ENCODE measurements at regions not wholly inside any gene's neighbourhood (a gene's known extent, or its start where the extent isn't known, plus 50 kb on each side); places are given as distances from the start of the nearest gene placed in this dataset.
"Not testable (repeated sequence)": the region's sequence is repeated elsewhere in the genome, so short reads cannot be mapped to it uniquely, and the experiment has no call there.

DNA sequence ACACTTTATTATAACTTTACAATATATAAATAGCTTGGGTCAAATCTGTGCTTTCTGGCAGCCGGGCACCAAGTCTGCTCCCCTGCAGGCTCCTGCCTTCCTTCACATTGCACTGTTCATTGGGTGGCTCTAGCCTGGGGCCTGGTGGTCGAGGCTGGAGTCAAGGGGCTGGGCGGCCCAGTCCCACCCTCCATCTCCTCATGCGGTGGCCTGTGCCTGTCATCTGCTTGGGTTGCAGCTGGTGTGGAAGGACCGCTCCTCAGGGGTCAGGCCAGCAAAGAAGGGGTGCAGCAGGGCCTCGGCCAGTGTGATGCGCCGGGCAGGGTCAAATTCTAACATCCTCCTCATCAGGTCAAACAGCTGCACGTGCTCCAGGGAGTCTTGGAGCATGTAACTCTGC lies 106.7 kb upstream of the SLC24A2 start:
- not testable (repeated sequence) for DNase-seq (ENCODE audit: low read depth in 2 of 3, low spot score in 1 of 3)

- DNase-seq (ENCODE audit: low read depth in 2 of 3, low spot score in 1 of 3) = no peak
Measured at GRCh38 chr9:19895006-19895405, 106.2 kb upstream of the SLC24A2 start.

- DNase-seq (ENCODE audit: low read depth in 2 of 3, low spot score in 1 of 3) = no peak
Measured at GRCh38 chr9:19885608-19886007, 96.8 kb upstream of the SLC24A2 start.

DNA sequence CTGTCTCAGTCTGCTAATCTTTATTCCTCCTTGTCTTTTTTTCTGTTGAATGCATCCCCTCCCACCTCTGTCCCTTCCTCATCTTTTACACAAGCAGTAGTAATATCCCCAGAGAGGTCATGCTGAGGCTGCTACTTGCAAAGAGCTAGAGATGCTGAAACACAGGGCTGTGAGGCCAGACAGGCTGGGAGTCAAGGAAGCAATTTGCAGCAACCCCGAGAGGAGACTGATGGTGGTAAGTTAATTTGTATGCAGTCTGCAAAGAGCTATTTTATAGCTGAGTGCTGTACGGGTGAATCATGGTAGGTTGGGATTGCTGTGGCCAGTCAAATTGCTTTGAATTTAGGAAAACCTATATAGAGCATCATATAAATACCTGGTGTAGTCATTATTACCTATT lies 90.2 kb upstream of the SLC24A2 start:
- no peak for DNase-seq (ENCODE audit: low read depth in 2 of 3, low spot score in 1 of 3)

GRCh38 chr9:19876569-19877316 lies 87.9 kb upstream of the SLC24A2 start:
- no peak for DNase-seq (ENCODE audit: low read depth in 2 of 3, low spot score in 1 of 3)

GRCh38 chr9:19875291-19875920 lies 86.6 kb upstream of the SLC24A2 start:
- no peak for DNase-seq (ENCODE audit: low read depth in 2 of 3, low spot score in 1 of 3)

DNA sequence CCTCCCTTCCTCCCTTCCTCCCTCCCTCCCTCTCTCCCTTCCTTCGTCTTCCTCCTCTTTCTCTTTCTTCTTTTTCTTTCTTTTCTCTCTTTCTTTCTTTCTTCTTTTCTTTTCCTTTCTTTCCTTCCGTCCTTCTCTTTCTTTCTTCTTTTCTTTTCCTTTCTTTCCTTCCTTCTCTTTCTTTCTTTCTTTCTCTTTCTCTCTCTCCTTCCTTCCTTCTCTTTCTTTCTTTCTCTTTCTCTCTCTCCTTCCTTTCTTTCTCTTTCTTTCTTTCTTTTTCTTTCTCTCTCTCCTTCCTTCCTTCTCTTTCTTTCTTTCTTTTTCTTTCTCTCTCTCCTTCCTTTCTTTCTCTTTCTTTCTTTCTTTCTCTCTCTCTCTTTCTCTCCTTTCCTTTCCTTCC lies 84.4 kb upstream of the SLC24A2 start:
- not testable (repeated sequence) for DNase-seq (ENCODE audit: low read depth in 2 of 3, low spot score in 1 of 3)

- no peak for DNase-seq (ENCODE audit: low read depth in 2 of 3, low spot score in 1 of 3)
Measured at GRCh38 chr9:19870988-19871387, 82.2 kb upstream of the SLC24A2 start.

GRCh38 chr9:19840953-19841352 lies 52.1 kb upstream of the SLC24A2 start:
- DNase-seq (ENCODE audit: low read depth in 2 of 3, low spot score in 1 of 3) = no peak

Data from stimulated activated CD4-positive, alpha-beta T cell treated with anti-CD3 and anti-CD28 coated beads, Interleukin-12 subunit alpha, Interleukin-12 subunit beta, amount 100 ng/mL, for 48 hours (primary cell).